ENCODE measurements at regions not wholly inside any gene's neighbourhood (a gene's known extent, or its start where the extent isn't known, plus 50 kb on each side); places are given as distances from the start of the nearest gene placed in this dataset.

GRCh38 chr16:27708651-27709050 lies 158.7 kb downstream of the KATNIP start:
- no peak overlapping the region for H3K4me3 ChIP-seq
- no peak overlapping the region for H2AFZ ChIP-seq (ENCODE audit: low read depth, low read length)
- intact Hi-C loops (cut with micrococcal nuclease) (no loop called here), in situ Hi-C loops (cut with MboI) (no loop called here)
- H3K9me3 ChIP-seq (replicated peaks; ENCODE audit: control insufficient read depth, insufficient read depth, low read depth, low read length) = no peaks in the 10 kb centered on the region
- no peak overlapping the region for H3K27ac ChIP-seq (ENCODE audit: extremely low read depth, low read depth, low read length)
- POLR2A ChIA-PET = no interaction called here
- WGBS (ENCODE audit: insufficient coverage, low coverage, missing lambda C conversion rate) = 67% methylated on average over 10 of the region's 10 CpGs
- TF ChIP-seq ZNF764 (CRISPR knock-in tag; IDR thresholded peaks at IDR 0.05; ENCODE audit: low read depth) = no peak
- TF ChIP-seq MYC (IDR thresholded peaks at IDR 0.05; ENCODE audit: low read depth, low read length) = no peak
- no peak for TF ChIP-seq MYC (CRISPR knock-in tag; IDR thresholded peaks at IDR 0.05; ENCODE audit: borderline replicate concordance, low read depth)
- no peak for TF ChIP-seq ATF2 (CRISPR knock-in tag; IDR thresholded peaks at IDR 0.05)
- no peak for TF ChIP-seq NUFIP1 (IDR thresholded peaks at IDR 0.05; ENCODE audit: partially characterized antibody)
- no peak for TF ChIP-seq ZNF324 (CRISPR knock-in tag; IDR thresholded peaks at IDR 0.05)
- no peak for TF ChIP-seq ZNF224 (CRISPR knock-in tag; IDR thresholded peaks at IDR 0.05)
- no peak for TF ChIP-seq ZNF740 (CRISPR knock-in tag; IDR thresholded peaks at IDR 0.05)
- TF ChIP-seq ZNF740 (tag; IDR thresholded peaks at IDR 0.05) = no peak
- no peak for TF ChIP-seq TBP (optimal IDR thresholded peaks at IDR 0.05; ENCODE audit: low read depth, low read length)
- no peak for TF ChIP-seq ZNF717 (CRISPR knock-in tag; IDR thresholded peaks at IDR 0.05)
- no peak for TF ChIP-seq GABPA (tag; conservative IDR thresholded peaks at IDR 0.05; ENCODE audit: low read depth)
- no peak for TF ChIP-seq ZNF583 (CRISPR knock-in tag; IDR thresholded peaks at IDR 0.05)
- no peak for TF ChIP-seq ZBTB26 (CRISPR knock-in tag; IDR thresholded peaks at IDR 0.05)
- no peak for TF ChIP-seq ILF3 (IDR thresholded peaks at IDR 0.05; ENCODE audit: borderline replicate concordance)
- ATAC-seq (no peak), DNase-seq (ENCODE audit: extremely low read depth in 1 of 4, low spot score in 3 of 4) (no peak), FAIRE-seq (no peak)
- no peak overlapping the region for H3K4me2 ChIP-seq (ENCODE audit: insufficient read depth, low read length)
- H3K27me3 ChIP-seq (ENCODE audit: control insufficient read depth in 2 of 2, insufficient read depth in 2 of 2, low read length in 2 of 2) = no peaks in the 10 kb centered on the region
- H4K20me1 ChIP-seq (replicated peaks; ENCODE audit: control insufficient read depth, insufficient read depth, low read length) = no peaks in the 10 kb centered on the region
- no peaks in the 10 kb centered on the region for H3K79me2 ChIP-seq (ENCODE audit: control insufficient read depth, insufficient read depth, low read length)
- no peaks in the 10 kb centered on the region for H3K9me1 ChIP-seq (ENCODE audit: control insufficient read depth, insufficient read depth, low read length)
- H3K9ac ChIP-seq (ENCODE audit: insufficient read depth in 1 of 2, low read depth in 2 of 2, low read length in 2 of 2) = no peak overlapping the region
- CTCF ChIA-PET (ENCODE audit: low intra/inter-chr PET ratio) = no interaction called here
- no TSS peak for BruUV-seq (replicated peaks)
- no peaks in the 10 kb centered on the region; the same call in 2 of the 3 replicates for H3K36me3 ChIP-seq (ENCODE audit: control insufficient read depth, insufficient read depth, low read length)
- H3K4me1 ChIP-seq (replicated peaks in 1 of 2; ENCODE audit: control insufficient read depth in 2 of 2, insufficient read depth in 2 of 2, low read length in 2 of 2) = no peaks in the 10 kb centered on the region; a peak in 1 of 5 replicates
